Lower leg skin (tissue), 4 donors: ENCODE measurements at regions not wholly inside any gene's neighbourhood (a gene's known extent, or its start where the extent isn't known, plus 50 kb on each side); places are given as distances from the start of the nearest gene placed in this dataset.

Experiments used
- DNase-seq, 2 donors: peaks; one replicate each; pipeline ENCODE4 v3.0.0-alpha.2; 2019; ENCODE audit warnings: low spot score in 2 of 2
- H3K4me3 ChIP-seq: fragments of 200-600 bp; sonication (generic); 2 replicates; pipeline ENCODE4 v1.5.1; 2017; ENCODE audit warnings: mild to moderate bottlenecking, low read depth; ENCODE audit not compliant: poor library complexity, severe bottlenecking
- CTCF ChIP-seq, 3 donors: fragments of 450-650 bp; IDR thresholded peaks; one replicate each; pipeline ENCODE4 v1.5.1; 2016; ENCODE audit warnings: antibody characterized with exemption in 3 of 3, mild to moderate bottlenecking in 3 of 3, moderate library complexity in 2 of 3
- POLR2A ChIP-seq, 2 donors: fragments of 450-650 bp; IDR thresholded peaks; one replicate each; pipeline ENCODE4 v1.6.1; 2016 to 2017; ENCODE audit warnings: antibody characterized with exemption in 2 of 2, mild to moderate bottlenecking in 1 of 2, moderate library complexity in 1 of 2
- WGBS, 2 donors: methylation state at CpG; one replicate each; pipeline ENCODE4 v1.1.5; 2018; 5-methylcytosine and 5-hydroxymethylcytosine counted together
- intact Hi-C: fragments of 100-400 bp; cut with DNase I; formaldehyde crosslinking; loops from one replicate; pipeline ENCODE4 v1.15.0; 2023; ENCODE audit warnings: low total_unique reads

- no peak overlapping the region for H3K4me3 ChIP-seq
- no peak for TF ChIP-seq CTCF (IDR thresholded peaks at IDR 0.05)
- TF ChIP-seq POLR2A (IDR thresholded peaks at IDR 0.05), result no peak
- DNase-seq, result no peak
- WGBS, 2 donors, result 53 to 60% methylated on average over 2 of the region's 2 CpGs
- intact Hi-C loops, result no loop called here
Observed at GRCh38 chr4:14671146-14671545, 331.1 kb upstream of the CPEB2 start.

- no peak for TF ChIP-seq POLR2A (IDR thresholded peaks at IDR 0.05)
- TF ChIP-seq CTCF (IDR thresholded peaks at IDR 0.05), result no peak
- 59 to 72% methylated on average over 3 of the region's 3 CpGs for WGBS, 2 donors
- intact Hi-C loops, result no loop called here
- DNase-seq, result no peak
- H3K4me3 ChIP-seq, result no peak overlapping the region
Observed at GRCh38 chr4:14675279-14675985, 326.8 kb upstream of the CPEB2 start.

- WGBS, 2 donors, result 90 to 92% methylated on average over 5 of the region's 5 CpGs
- intact Hi-C loops, result no loop called here
- no peak for TF ChIP-seq CTCF (IDR thresholded peaks at IDR 0.05)
- no peak for TF ChIP-seq POLR2A (IDR thresholded peaks at IDR 0.05)
- no peak for DNase-seq
- H3K4me3 ChIP-seq, result no peak overlapping the region
Observed at GRCh38 chr4:14679906-14680305, 322.4 kb upstream of the CPEB2 start.

- TF ChIP-seq POLR2A (IDR thresholded peaks at IDR 0.05), result no peak
- TF ChIP-seq CTCF (IDR thresholded peaks at IDR 0.05), result no peak
- DNase-seq, result no peak
- 71 to 84% methylated on average over 4 of the region's 4 CpGs for WGBS, 2 donors
- no peak overlapping the region for H3K4me3 ChIP-seq
- intact Hi-C loops, result no loop called here
Observed at GRCh38 chr4:14681330-14681729, 321.0 kb upstream of the CPEB2 start.

GRCh38 chr4:14693728-14694127, 308.6 kb upstream of the CPEB2 start:
- no peak overlapping the region for H3K4me3 ChIP-seq
- TF ChIP-seq POLR2A (IDR thresholded peaks at IDR 0.05) (no peak), CTCF (IDR thresholded peaks at IDR 0.05) (no peak)
- no peak for DNase-seq
- intact Hi-C loops, result no loop called here
